IMR-90 (cell line): ENCODE measurements at regions not wholly inside any gene's neighbourhood (a gene's known extent, or its start where the extent isn't known, plus 50 kb on each side); places are given as distances from the start of the nearest gene placed in this dataset.
A peak's percentile ranks its signal among the peaks of the same experiment; 100 is the strongest.

Experiments used
- ATAC-seq: fragments of 200-7000 bp; cut with Tn5 transposase; 2 replicates; pipeline ENCODE4 v1.9.1; 2020; ENCODE audit warnings: low read depth, mild to moderate bottlenecking, moderate library complexity
- BruUV-seq: library from RNA; stranded (reverse); fragments of 400-500 nt; replicated peaks from 2 replicates; lab custom pipeline; 2021; lab: Mats Ljungman, UMichigan
- CTCF ChIA-PET: fragments of 300-600 bp; formaldehyde crosslinking; extraction: SDS; loops from one replicate; lab custom pipeline; 2021; ENCODE audit warnings: antibody characterized with exemption; lab: Yijun Ruan, JAX
- POLR2A ChIA-PET: fragments of 300-600 bp; sonication (Branson Sonifier 250); formaldehyde crosslinking; loops from one replicate; lab custom pipeline; 2022; ENCODE audit warnings: antibody characterized with exemption; ENCODE audit not compliant: unreplicated experiment; lab: Charles Lee
- DNase-seq: peaks from one replicate; pipeline ENCODE4 v3.0.0; 2013
- H2AFZ ChIP-seq: replicated peaks from 2 replicates; pipeline ENCODE3; 2013; ENCODE audit warnings: low read length, mild to moderate bottlenecking; ENCODE audit not compliant: poor library complexity
- H2AK5ac ChIP-seq: 2 replicates; pipeline ENCODE4 v1.6.1; 2013; ENCODE audit warnings: low read depth, low read length, inconsistent platforms
- H2AK9ac ChIP-seq: replicated peaks from 2 replicates; pipeline ENCODE3; 2013; ENCODE audit warnings: mild to moderate bottlenecking, low read depth, low read length, moderate library complexity; ENCODE audit not compliant: poor library complexity
- H2BK120ac ChIP-seq: 2 replicates; pipeline ENCODE4 v1.6.1; 2013; ENCODE audit warnings: low read depth, low read length, inconsistent platforms
- H2BK15ac ChIP-seq: 3 replicates; pipeline ENCODE4 v1.6.1; 2013; ENCODE audit warnings: low read depth, low read length, inconsistent platforms
- H2BK20ac ChIP-seq: 2 replicates; pipeline ENCODE4 v1.6.1; 2013; ENCODE audit warnings: low read depth, mild to moderate bottlenecking, inconsistent platforms, low read length, moderate library complexity
- H2BK5ac ChIP-seq: 2 replicates; pipeline ENCODE4 v1.6.1; 2013; ENCODE audit warnings: mild to moderate bottlenecking, low read depth, low read length, inconsistent platforms; ENCODE audit not compliant: poor library complexity, severe bottlenecking
- H3K14ac ChIP-seq: replicated peaks from 2 replicates; pipeline ENCODE4 v1.6.1; 2013; ENCODE audit warnings: low read depth, low read length, inconsistent platforms
- H3K18ac ChIP-seq: 2 replicates; pipeline ENCODE4 v1.6.1; 2013; ENCODE audit warnings: low read depth, low read length, control low read depth
- H3K23ac ChIP-seq: 2 replicates; pipeline ENCODE4 v1.6.1; 2013; ENCODE audit warnings: low read depth, low read length, inconsistent platforms
- H3K27ac ChIP-seq: 2 replicates; pipeline ENCODE4 v1.5.1; 2013; ENCODE audit warnings: mild to moderate bottlenecking, control low read depth, low read length; ENCODE audit not compliant: insufficient read depth
- H3K27me3 ChIP-seq: 2 replicates; pipeline ENCODE4 v1.6.1; 2013; ENCODE audit warnings: low read length; ENCODE audit not compliant: control insufficient read depth, insufficient read depth
- H3K36me3 ChIP-seq: 2 replicates; pipeline ENCODE4 v1.6.1; 2013; ENCODE audit warnings: low read length, mixed read lengths; ENCODE audit not compliant: control insufficient read depth, insufficient read depth
- H3K4ac ChIP-seq: 2 replicates; pipeline ENCODE4 v1.6.1; 2013; ENCODE audit warnings: low read depth, low read length, inconsistent platforms
- H3K4me1 ChIP-seq: 2 replicates; pipeline ENCODE4 v1.6.1; 2013; ENCODE audit warnings: low read length, mixed read lengths; ENCODE audit not compliant: control insufficient read depth, insufficient read depth
- H3K4me2 ChIP-seq: 2 replicates; pipeline ENCODE4 v1.6.1; 2013; ENCODE audit warnings: low read depth, mild to moderate bottlenecking, control low read depth, low read length, moderate library complexity
- H3K4me3 ChIP-seq: 2 replicates; pipeline ENCODE4 v1.5.1; 2013; ENCODE audit warnings: low read depth, mild to moderate bottlenecking, control low read depth, low read length, moderate library complexity; ENCODE audit not compliant: insufficient read depth
- H3K56ac ChIP-seq: 2 replicates; pipeline ENCODE4 v1.6.1; 2013; ENCODE audit warnings: low read length, inconsistent platforms; ENCODE audit not compliant: insufficient read depth; ENCODE audit errors: extremely low read depth
- H3K79me1 ChIP-seq, 2 experiments: 2 replicates each; pipeline ENCODE4 v1.6.1; 2013; ENCODE audit warnings: low read length in 2 of 2, inconsistent platforms in 1 of 2, low read depth in 1 of 2
- H3K9ac ChIP-seq: 2 replicates; pipeline ENCODE4 v1.6.1; 2013; ENCODE audit warnings: low read depth, low read length, control low read depth
- H3K9me1 ChIP-seq: 2 replicates; pipeline ENCODE4 v1.6.1; 2013; ENCODE audit warnings: low read length, inconsistent platforms; ENCODE audit not compliant: insufficient read depth
- H3K9me3 ChIP-seq: 2 replicates; pipeline ENCODE4 v1.6.1; 2013; ENCODE audit warnings: low read length; ENCODE audit not compliant: control insufficient read depth, insufficient read depth
- H4K20me1 ChIP-seq: 2 replicates; pipeline ENCODE4 v1.6.1; 2013; ENCODE audit warnings: low read length, inconsistent platforms; ENCODE audit not compliant: insufficient read depth
- H4K5ac ChIP-seq: 2 replicates; pipeline ENCODE4 v1.6.1; 2013; ENCODE audit warnings: mild to moderate bottlenecking, low read depth, low read length, control low read depth
- H4K8ac ChIP-seq, 2 experiments: 2 replicates each; pipeline ENCODE4 v1.6.1; 2013; ENCODE audit warnings: low read depth in 2 of 2, low read length in 2 of 2, control low read depth in 1 of 2, inconsistent platforms in 1 of 2
- H4K91ac ChIP-seq: 2 replicates; pipeline ENCODE4 v1.6.1; 2013; ENCODE audit warnings: low read depth, low read length, inconsistent platforms; ENCODE audit not compliant: insufficient read depth
- CEBPB ChIP-seq: IDR thresholded peaks from 2 replicates; pipeline ENCODE4 v1.6.1; 2012; ENCODE audit warnings: low read depth, low read length, improper control_type of control experiment
- WGBS, 2 experiments: methylation state at CpG; one replicate each; pipeline versions ENCODE4 v1.1.5 to v1.1.7; 2013; ENCODE audit warnings: missing lambda C conversion rate in 2 of 2; ENCODE audit not compliant: insufficient read length in 1 of 2; ENCODE audit errors: extremely low coverage in 2 of 2; 5-methylcytosine and 5-hydroxymethylcytosine counted together
- dilution Hi-C: fragments of 300-500 bp; cut with HindIII; formaldehyde crosslinking; loops from one replicate; pipeline ENCODE4 v1.14.3; 2018; ENCODE audit warnings: low sequenced_read_pairs; ENCODE audit not compliant: unreplicated experiment
- in situ Hi-C: fragments of 300-500 bp; cut with MboI; formaldehyde crosslinking; loops from 3 replicates; pipeline ENCODE4 v1.14.3; 2019; ENCODE audit warnings: low sequenced_read_pairs, inconsistent platforms, mixed read lengths
- intact Hi-C: fragments of 100-400 bp; cut with micrococcal nuclease; formaldehyde crosslinking; loops from 2 replicates; pipeline ENCODE4 v1.10.0; 2022

DNA sequence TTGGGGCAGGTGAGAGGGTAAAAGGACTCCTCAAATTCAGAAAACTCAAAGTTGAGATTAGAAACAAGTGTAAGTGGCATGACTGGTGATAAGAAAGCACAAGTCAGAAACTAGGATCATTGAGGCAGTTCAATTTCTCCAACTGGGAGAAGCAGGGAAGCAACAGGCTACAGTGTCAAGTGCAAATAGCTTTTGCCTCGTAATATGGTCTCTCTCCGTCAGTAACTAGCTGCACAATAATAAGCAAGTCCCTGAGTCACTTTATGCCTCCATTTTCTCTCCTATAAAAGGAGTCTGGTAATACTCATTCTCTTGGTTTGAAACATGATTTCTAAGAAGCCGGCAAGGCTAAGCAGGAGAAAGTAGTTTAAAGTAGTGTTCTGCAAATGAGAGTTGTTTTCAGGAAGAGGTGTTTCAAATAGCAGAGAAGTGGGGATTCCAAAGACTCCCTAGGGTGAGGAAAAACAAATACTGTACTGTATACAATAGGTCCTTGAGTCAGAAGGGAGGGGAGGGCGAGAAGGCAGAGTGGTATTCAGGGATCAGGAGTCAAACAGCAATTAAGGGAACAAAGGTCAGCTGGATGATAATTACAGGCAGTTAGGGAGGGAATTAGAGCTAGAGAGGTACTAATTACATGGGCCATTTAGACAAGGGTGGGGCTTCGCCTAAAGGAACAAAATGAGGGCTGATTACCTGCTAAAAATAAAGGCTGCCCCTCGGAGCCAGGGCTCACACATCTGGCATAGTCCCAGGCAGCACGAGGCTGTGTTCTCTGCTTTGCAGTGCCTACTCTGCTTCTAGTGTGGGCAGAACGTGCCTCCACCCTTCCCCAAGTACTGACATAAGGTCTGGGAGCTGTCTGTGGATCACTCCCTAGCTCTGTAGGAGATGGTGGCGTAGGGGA lies 96.0 kb upstream of the BDNF start:
- no peak overlapping the region; the same call in 1 of the 2 replicates for H3K18ac ChIP-seq

More for the DNA sequence above, 96.0 kb upstream of the BDNF start:
- H4K20me1 ChIP-seq, result no peaks in the 10 kb centered on the region
- no peak for TF ChIP-seq CEBPB
- in situ Hi-C loops (no loop called here), dilution Hi-C loops (no loop called here), intact Hi-C loops (no loop called here)
- ATAC-seq, result peak; percentile 91
- H3K36me3 ChIP-seq, result no peaks in the 10 kb centered on the region
- H3K56ac ChIP-seq, result no peak overlapping the region
- BruUV-seq, result no TSS peak
- no peak overlapping the region; the same call in 1 of the 2 replicates for H3K23ac ChIP-seq
- H2AK9ac ChIP-seq, result peak overlapping the region; percentile 75
- peak; percentile 9 for DNase-seq
- H3K9me1 ChIP-seq, result no peaks in the 10 kb centered on the region
- no peaks in the 10 kb centered on the region for H3K27me3 ChIP-seq
- 33% methylated on average over 1 of the region's 9 CpGs; no CpG with 5 or more reads in 1 of the 2 experiments for WGBS, 2 experiments
- no peak overlapping the region for H2BK5ac ChIP-seq
- peak overlapping the region; percentile 78 for H2AFZ ChIP-seq
- H3K4me2 ChIP-seq, result peak overlapping the region; percentile 20; the same call in 1 of the 2 replicates
- H3K79me1 ChIP-seq, result no peaks in the 10 kb centered on the region
- peak overlapping the region; percentile 63 for H4K91ac ChIP-seq
- peak overlapping the region; percentile 20; the same call in 1 of the 2 replicates for H3K4ac ChIP-seq
- peaks cover 2% of the 10 kb centered on the region; the same call in 1 of the 2 replicates for H3K4me1 ChIP-seq
- no peak overlapping the region for H3K27ac ChIP-seq
- POLR2A ChIA-PET, result interaction anchor here (0.6 kb wide), 1 partner anchor 96 kb away, joined by 8 read pairs; the partner anchor contains the start of gene BDNF
- H2BK120ac ChIP-seq, result peak overlapping the region; percentile 57
- H3K9ac ChIP-seq, result no peak overlapping the region
- no peak overlapping the region; the same call in 2 of the 3 replicates for H2BK15ac ChIP-seq
- H3K4me3 ChIP-seq, result no peak overlapping the region
- peaks cover 2% of the 10 kb centered on the region for H3K9me3 ChIP-seq
- H4K8ac ChIP-seq, result peak overlapping the region in 1 of 2 experiments; percentile 63; a peak in 1 of 4 replicates
- peak overlapping the region; percentile 32; the same call in 1 of the 2 replicates for H2AK5ac ChIP-seq
- no peak overlapping the region; the same call in 1 of the 2 replicates for H2BK20ac ChIP-seq
- no peak overlapping the region for H4K5ac ChIP-seq
- H3K14ac ChIP-seq, result 0 out of 2 replicates have a peak overlapping the region, but pooled peaks have one; percentile 29
- CTCF ChIA-PET, result no interaction called here
